Spleen (tissue), 7 donors: ENCODE measurements at regions not wholly inside any gene's neighbourhood (a gene's known extent, or its start where the extent isn't known, plus 50 kb on each side); places are given as distances from the start of the nearest gene placed in this dataset.

ENCODE experiments used
- CTCF ChIP-seq, 11 experiments: fragments of 200-600 bp in 7 of 11; fragments of 450-650 bp in 4 of 11; sonication (generic) in 4 of 11; IDR thresholded peaks in 8 of 11; conservative IDR thresholded peaks in 3 of 11; 1 replicate in 7 of 11; 2 replicates in 4 of 11; pipeline versions ENCODE4 v1.4.0 to v1.8.0; 2016 to 2021; ENCODE audit warnings: antibody characterized with exemption in 11 of 11, inconsistent platforms in 4 of 11, mild to moderate bottlenecking in 1 of 11
- POLR2A ChIP-seq, 3 donors: fragments of 450-650 bp; IDR thresholded peaks; one replicate each; pipeline ENCODE4 v1.5.1; 2017; ENCODE audit warnings: antibody characterized with exemption in 3 of 3, mild to moderate bottlenecking in 1 of 3
- POLR2AphosphoS5 ChIP-seq, 3 donors: sonication (generic); formaldehyde crosslinking; IDR thresholded peaks; one replicate each; pipeline ENCODE4 v1.5.1; 2017; ENCODE audit warnings: antibody characterized with exemption in 3 of 3
- donor health status: DM: no; HTN: no; CAD: no; lungs with moderate emphysema.
- donor health status: DM: no; HTN: no; CAD: no.
- donor health status: DM: no; HTN: no; CAD: no.

- TF ChIP-seq CTCF (IDR thresholded peaks at IDR 0.05 in 8 of 11, conservative IDR thresholded peaks at IDR 0.05 in 3 of 11) (no peak), POLR2A (IDR thresholded peaks at IDR 0.05) (no peak), POLR2AphosphoS5 (IDR thresholded peaks at IDR 0.05) (no peak)
These were observed 84.9 kb upstream of the SKAP2 start for GRCh38 chr7:26949319-26949718.
